ENCODE measurements at regions not wholly inside any gene's neighbourhood (a gene's known extent, or its start where the extent isn't known, plus 50 kb on each side); places are given as distances from the start of the nearest gene placed in this dataset.

GRCh38 chr6:163844761-163845160 lies 430.2 kb downstream of the QKI start:
- no peak for DNase-seq

DNA sequence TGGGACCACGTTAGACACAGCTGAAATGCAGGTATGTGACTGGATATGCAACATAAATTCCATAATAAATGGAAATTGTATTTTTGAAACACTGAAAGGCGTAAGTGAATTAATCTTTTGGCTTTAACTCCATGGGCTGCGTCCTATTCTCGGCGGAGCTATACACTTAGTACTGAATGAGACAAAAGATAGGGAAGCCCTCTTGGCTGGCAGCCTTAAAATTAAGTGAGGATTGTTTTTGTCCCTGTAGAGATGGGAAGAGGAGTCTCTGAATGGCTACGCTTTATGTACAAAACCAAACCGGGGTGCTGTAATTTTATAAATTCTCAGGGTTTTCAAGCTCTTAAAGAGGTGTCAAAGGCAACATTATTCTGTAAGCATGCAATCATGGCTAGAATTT lies 429.8 kb downstream of the QKI start:
- no peak for DNase-seq

DNA sequence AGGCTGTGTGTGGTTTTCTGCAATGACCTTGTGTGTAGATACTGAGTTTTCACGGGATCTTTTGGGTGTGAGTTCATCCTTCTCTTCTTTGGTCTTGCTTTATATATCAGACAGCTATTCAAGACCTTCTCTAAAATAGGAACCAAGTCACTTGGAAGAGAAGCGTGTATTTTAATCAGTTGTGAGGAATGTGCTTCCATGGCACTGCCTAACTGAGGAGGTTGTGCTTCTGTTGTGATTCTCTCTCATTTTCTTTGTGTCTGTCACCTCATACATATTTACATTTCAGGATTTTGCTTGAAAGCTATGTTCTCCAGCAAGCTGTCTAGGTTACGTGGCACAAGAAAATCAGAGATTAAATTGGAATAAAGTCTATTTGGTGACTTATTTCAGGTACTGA lies 428.7 kb downstream of the QKI start:
- no peak for DNase-seq

GRCh38 chr6:163842467-163842866 lies 427.9 kb downstream of the QKI start:
- no peak for DNase-seq

DNA sequence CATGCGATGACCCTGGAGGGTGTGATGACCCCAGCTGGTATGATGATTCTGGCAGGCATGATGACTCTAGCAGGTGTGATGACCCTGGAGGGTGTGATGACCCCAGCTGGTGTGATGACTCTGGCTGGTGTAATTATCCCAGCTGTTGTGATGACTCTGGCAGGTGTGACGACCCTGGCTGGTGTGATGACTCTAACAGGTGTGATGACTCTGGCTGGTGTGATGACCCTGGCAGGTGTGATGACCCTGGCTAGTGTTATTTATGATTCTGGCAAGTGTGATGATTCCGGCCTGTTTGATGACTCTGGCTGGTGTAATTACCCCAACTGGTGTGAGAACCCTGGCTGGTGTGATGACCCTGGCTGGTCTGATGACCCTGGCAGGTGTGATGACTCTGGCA lies 427.2 kb downstream of the QKI start:
- DNase-seq, result no peak

GRCh38 chr6:163841326-163841725 lies 426.8 kb downstream of the QKI start:
- no peak for DNase-seq

GRCh38 chr6:163840880-163841279 lies 426.4 kb downstream of the QKI start:
- no peak for DNase-seq

GRCh38 chr6:163839296-163839695 lies 424.8 kb downstream of the QKI start:
- no peak for DNase-seq

DNA sequence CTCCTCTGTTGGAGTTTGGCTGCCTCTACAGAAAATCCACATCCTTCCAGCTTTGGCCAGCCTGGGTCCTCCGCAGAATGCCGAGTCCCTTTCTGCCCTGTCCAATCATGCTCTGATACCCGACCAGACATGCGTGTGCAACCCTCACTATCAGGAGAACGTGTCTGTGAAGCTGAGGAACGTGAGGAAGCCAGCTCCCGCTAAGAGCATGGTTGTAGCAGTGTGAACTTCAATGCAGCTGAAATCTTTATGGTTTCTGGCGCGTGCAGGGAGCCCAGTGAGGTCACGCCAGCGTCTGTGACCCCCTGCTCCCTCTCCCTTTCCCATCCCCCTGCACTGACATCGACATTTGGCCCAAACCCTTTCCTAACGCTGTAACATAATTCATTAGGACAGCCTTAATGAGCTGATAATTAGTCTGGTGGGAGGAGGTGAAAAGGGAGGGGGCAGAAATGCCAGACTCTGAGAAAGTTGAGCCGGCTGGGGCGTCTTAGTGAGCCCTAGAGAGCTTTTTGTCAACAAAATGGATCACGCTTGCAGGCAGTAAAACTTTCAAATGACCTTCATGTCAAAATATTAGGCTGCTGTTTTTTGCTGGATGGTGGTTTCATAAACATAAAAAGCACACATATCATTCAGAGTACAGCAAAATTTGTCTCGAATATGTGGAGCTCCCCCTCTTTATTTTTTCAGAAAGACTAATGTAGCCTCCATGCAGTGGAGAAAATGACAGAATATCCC lies 423.3 kb downstream of the QKI start:
- no peak for DNase-seq

- DNase-seq, result peak in 1 of 2 experiments; percentile 9
These were observed 422.6 kb downstream of the QKI start for GRCh38 chr6:163836876-163837690.

GRCh38 chr6:163835439-163836171 lies 421.1 kb downstream of the QKI start:
- DNase-seq, result no peak

GRCh38 chr6:163834226-163834970 lies 419.9 kb downstream of the QKI start:
- DNase-seq, result no peak

- DNase-seq, result no peak
These were observed 417.2 kb downstream of the QKI start for GRCh38 chr6:163831736-163832135.

DNA sequence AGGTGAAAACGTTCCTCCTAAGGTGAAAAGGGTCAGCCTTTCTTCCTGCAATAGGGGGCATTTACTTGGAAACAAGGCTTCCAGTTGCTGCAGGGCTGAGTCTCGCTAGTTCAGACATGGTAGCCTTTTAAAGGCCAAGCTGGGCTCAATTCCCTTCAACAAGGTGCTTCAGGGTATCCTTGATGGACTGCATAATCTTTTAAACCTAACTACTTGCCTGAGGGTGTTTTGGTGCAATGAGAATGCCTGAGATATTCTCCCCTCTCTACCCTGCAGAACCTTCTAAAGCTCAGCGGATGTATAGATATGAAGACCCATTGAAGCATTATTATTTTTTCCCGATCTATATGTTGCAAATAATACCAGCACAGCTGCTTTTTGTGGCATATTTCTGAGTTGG lies 416.1 kb downstream of the QKI start:
- DNase-seq, result no peak

DNA sequence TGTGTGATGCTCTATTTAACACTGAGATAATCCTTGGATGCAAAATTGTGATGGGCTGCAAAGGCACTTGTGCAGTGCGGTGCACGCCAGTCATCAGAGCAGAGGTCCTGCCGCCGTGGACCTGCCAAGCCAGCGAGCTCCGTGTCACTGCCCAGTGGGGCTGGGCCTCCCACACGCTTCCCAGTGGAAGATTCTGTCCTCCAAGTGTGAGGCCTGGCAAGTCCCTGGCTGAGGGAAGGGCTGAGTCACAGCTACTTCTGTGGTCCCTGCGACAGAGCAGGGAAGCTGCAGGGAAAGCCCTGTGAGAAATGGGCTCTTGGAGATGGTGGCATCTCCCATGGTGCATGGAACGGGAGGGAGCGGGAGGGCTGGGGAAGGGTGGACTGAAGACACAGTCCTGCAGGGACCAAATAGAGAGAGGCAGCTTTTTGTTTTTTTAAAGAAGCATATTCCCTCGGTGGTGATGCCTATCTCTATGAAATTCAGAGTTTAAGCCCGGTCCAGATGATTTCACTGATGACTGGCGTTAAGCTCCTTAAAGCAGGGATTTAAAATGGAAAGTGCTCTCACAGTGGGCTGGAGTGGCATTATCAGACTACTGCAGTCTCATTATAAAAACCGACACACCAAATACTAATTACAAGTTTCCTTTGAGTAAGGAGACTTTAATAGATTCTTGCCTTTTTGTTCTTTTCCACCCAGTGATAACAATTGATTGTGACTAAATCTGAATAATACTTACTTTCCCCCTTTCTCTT lies 413.7 kb downstream of the QKI start:
- peak; percentile 86 to 92 for DNase-seq

DNA sequence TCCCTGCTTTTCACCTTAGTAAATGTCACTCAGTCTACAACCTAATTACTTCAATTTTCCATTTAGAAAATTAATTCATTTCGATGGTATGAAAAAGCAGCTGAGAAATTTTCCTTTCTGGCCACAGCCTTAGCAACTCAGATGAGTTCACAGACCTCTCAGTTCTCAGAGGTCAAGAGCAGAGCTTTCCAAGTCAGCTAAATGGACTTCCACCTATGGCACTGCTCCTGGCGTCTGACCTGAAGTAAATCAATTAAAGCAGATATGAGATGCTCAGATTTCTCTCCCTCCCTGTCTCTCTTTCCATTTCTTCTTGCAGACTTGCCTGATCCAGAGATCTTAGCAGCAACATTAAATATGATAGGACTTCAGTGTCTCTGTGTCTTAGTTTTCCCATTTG lies 412.6 kb downstream of the QKI start:
- DNase-seq, result no peak

GRCh38 chr6:163826629-163827028 lies 412.1 kb downstream of the QKI start:
- peak in 1 of 2 experiments; percentile 38 for DNase-seq

DNA sequence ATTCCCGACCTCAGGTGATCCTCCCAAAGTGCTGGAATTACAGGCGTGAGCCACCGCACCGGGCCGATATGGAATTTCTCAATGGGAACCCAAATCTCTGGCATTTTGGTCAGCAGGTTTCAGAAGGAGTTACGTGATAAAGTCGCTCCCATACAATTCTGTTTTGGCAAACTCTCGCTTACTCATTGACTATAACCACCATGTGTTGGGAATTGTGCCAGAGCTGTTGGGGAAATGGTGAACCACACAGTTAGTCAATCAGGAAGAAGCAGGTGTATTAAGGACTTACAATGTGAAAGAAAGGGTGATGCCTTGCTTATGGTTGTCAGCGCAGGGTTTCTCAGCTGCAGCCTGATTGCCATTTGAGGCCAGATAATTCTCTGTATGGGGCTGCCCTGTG lies 410.5 kb downstream of the QKI start:
- DNase-seq, result no peak

- DNase-seq, result no peak
These were observed 409.1 kb downstream of the QKI start for GRCh38 chr6:163823577-163823976.

GRCh38 chr6:163820745-163821458 lies 406.4 kb downstream of the QKI start:
- DNase-seq, result no peak

GRCh38 chr6:163820171-163820570 lies 405.7 kb downstream of the QKI start:
- no peak for DNase-seq
